ENCODE measurements at regions not wholly inside any gene's neighbourhood (a gene's known extent, or its start where the extent isn't known, plus 50 kb on each side); places are given as distances from the start of the nearest gene placed in this dataset.

GRCh38 chr6:167643223-167643622 is 183.5 kb upstream of the AFDN start:
- DNase-seq, result no peak

DNA sequence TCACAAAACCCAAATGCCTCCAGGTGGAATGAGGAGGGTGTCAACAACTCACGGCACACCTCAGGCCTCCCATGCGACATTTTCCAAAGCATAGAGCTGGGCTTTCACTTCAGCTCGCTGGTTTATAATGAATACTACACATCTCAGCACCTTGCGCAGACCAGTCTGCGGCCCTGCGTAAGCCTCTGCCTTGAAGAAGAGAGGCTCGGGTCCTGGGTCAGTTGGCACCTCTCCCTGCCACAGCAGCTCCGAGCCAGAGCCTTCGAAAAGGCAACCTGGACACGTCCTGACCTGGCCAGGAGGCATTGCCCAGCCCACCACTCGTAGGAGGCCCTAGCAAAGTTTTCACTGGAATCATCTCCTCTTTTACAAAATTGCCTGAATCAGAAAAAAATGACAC is 183.0 kb upstream of the AFDN start:
- no peak for DNase-seq

DNA sequence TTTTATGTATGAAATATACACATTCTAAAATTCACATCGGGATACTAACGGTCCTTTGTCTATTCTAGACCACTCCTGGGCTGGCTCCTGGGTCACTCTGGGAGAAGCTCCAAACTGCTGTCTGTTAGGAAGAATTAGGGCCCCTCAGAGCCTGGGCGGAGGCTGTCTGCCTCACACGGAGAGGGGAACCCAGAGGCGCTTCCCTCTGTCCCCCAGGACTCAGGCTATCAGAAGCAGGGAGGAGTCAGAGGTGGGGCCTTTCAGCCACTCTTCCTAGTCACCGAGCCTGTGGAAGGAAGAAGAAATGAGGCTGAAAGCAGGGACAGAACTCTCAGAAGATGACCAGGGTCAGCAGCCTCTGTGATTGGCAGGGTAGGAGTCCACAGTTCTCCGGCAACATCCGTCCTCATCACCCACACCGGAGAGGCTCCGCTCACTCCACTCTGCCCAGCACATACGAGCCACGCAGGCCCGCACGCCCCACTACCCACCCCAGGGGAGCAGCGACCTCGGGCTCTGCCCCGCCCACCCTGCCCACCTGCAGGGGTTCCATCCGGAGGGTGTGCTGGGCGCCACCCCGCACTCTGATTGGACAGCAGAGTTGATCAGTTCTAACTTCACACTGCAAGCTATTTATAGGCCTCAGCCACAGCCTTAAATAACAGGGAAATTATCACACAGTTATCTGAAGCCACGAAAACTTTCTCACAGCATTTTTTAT is 182.1 kb upstream of the AFDN start:
- DNase-seq, result no peak

DNA sequence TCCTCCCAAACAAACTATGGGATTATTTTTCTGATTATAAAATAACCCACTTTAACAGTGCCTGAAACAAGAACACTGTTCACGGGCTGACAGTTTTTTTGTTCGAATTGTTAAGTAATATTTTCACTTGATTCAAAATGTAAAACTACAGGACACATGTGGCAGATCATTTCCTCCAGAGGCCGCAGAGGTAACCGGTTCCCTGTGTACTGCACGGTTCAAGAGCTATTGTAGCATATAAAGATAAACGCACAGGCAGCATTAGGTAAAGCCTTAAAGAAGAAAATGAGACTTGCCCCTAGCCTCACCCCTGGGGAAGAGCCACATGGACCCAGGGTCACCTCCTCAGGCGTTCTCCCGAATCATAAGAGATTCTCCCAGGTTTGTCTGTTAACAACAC is 181.3 kb upstream of the AFDN start:
- DNase-seq, result no peak

DNA sequence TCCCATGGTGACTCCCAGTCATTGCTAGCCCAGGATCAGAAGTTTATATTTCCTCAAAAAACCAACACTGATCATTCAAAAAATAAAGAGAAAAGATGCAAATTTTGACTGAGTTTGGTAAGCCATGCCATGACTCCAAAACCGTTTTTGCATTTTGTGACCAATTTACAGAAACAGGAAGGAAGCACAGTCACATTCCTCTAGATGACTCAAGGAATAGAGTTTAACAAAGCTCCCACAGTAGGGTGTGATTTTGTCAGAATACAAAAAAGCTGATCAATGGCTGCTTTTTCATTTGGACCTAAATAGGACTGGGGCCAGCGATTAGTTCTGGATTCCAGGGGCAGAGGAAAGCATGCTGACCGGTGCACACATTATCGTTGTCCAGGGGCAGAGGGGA is 179.4 kb upstream of the AFDN start:
- no peak for DNase-seq

GRCh38 chr6:167647737-167648470 is 178.8 kb upstream of the AFDN start:
- DNase-seq, result no peak

- DNase-seq, result no peak
These were observed 178.0 kb upstream of the AFDN start for GRCh38 chr6:167648501-167649278.

DNA sequence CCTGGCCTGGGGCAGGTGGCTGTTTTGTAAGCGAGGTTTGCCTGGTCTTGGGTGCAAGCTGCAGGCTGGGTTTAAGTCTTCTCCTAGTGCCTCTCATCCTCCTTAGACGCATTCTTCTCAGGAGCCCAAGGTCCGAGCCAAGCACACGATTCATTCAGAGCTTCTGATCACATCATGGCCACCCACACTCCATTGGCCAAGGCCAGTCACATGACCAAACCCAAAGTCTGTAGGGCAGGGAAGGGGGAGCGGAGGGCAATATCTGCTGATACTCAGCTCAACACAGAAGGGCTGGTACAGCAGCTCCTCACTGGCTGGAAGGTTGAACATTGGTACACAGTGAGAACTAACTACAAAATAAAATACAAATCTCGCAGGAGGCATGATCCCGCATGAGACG is 177.2 kb upstream of the AFDN start:
- no peak for DNase-seq

GRCh38 chr6:167650730-167651317 is 175.9 kb upstream of the AFDN start:
- DNase-seq, result no peak

- DNase-seq, result no peak
These were observed 175.2 kb upstream of the AFDN start for GRCh38 chr6:167651318-167652041.

DNA sequence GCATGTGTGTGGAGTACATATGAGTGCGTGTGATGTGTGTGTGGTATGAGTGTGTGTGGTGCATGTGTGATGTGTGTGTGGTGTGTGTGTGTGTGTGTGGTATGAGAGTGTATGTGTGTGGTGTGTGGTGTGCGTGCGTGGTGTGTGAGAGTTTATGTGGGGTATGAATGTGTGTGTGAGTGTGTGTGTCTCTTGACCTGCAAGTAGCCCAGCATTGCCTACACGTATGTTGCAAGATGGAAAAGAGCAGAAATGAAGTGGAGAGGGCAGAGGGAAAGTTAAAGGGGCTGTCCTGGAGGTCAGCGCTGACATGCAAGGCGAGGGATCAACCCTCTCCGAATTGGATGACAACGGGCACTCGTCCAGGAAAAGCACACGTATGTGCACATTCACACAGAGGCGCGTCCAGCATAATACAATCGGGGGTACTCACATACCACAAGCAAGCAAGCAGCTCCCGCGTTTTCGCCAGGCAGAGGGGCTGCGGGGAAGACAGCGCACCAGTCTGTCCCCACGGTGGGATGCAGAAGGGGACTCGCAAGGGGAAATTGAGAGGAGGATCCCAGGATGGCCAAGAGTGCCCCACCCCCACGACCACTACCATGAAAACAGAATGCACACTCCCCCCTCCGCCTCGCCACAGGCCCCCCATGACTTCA is 174.5 kb upstream of the AFDN start:
- no peak for DNase-seq

- no peak for DNase-seq
These were observed 174.0 kb upstream of the AFDN start for GRCh38 chr6:167652701-167653095.

DNA sequence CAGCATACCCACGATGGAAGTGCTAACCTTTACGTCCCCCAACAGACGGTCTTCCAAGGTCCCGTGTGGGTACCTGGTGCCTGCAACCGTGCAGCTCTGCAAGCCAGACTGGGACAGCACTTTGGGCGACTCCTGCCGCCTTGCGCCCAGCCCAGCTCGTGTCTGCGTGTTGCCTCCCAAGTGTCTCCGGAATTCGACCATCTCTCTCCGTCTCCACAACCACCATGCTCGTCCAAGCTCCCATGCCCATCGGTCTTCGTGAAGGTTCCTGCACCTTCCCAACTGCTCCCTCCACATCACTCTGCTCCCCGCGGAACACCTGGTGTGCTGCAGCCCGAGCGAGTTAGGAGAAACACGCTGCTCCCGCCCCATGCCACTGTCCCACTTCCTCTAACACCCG is 173.2 kb upstream of the AFDN start:
- DNase-seq, result no peak

DNA sequence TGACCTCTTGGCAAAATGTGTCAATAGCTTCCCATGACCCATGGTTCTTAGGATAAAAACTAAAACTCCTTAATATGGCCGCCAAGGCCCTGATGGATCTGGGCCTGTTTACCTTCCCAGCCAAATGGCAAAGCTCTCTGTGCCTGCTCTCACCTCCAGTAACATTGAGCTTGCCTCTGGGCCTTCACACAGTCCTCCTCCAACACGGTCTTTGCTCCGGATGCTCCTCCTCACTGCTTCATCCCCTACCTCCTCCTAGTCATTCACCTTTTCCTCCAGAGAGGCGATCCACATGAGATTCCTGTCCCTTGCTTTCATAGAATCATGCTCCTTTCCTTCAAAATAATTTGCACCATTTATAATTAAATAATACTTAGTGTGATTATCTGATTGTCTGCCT is 172.3 kb upstream of the AFDN start:
- DNase-seq, result no peak

GRCh38 chr6:167655174-167655821 is 171.4 kb upstream of the AFDN start:
- no peak for DNase-seq

GRCh38 chr6:167658106-167658505 is 168.6 kb upstream of the AFDN start:
- DNase-seq, result no peak

DNA sequence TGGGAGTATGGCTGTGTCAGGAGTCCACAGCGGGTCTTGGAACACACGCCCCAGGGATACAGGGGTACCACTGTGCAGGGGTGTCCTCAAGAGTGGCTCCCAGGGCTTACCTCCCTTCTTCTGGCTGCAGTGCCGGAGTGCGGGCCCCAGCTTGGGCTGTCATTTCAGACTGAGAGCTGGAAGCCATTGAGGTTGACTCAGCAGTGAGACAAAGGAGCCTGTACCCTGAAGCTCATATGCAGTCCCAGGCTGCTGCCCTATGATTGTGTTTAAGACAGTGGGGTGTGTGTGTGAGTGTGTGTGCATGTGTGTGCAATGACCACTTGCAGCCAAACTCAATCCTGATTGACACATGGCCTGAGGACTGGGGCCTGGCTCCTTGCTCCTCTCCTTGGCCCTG is 167.7 kb upstream of the AFDN start:
- no peak for DNase-seq

DNA sequence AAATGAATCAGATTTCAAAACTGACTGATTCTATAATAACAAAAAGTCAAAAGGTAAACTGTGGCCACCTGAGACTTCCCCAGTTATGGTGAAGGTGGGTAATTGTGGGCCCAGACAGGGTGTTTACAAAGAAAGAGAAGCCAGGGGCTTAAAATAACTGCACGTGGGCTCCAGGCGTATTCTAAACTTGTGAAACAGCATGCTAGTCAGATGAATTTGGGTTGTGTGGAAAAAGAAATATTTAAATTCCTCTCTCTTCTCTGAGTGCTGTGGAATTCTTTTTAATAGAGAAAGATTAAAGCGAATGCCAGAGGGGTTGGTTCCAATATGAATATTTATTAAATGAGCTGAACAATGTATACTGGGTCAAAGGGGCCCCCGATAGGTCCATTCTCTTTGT is 166.3 kb upstream of the AFDN start:
- DNase-seq, result no peak

GRCh38 chr6:167660944-167661551 is 165.7 kb upstream of the AFDN start:
- no peak for DNase-seq

DNA sequence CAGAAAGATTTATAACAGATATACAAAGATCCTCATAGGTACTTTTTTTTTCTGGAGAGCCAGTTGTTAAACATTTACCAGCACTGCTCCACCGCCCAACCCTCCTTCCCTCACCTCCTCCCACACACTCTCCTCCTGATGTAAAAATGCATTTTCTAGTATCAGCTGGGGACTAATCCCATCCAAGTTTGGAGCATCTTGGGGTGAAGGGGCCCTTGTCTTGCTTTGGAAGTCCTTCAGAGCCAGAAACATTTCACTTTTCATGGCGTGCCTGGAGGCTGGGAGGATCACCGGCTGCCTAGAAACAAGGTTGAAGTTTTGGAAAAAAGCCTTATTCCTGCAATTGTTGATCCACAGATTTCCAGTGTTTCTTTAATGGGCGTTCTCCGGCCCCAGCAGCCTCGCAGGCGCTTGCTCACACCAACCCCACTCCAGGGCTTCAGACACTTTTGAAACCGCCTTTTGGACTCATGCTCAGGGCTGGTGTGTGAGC is 165.1 kb upstream of the AFDN start:
- no peak for DNase-seq

All from SHP77 treated with DMSO at 0.1 percent for 48 hours (cell line).